ENCODE measurements at regions not wholly inside any gene's neighbourhood (a gene's known extent, or its start where the extent isn't known, plus 50 kb on each side); places are given as distances from the start of the nearest gene placed in this dataset.

- no peaks in the 10 kb centered on the region for H3K9me3 ChIP-seq
- H3K4me1 ChIP-seq, result peaks cover 34% of the 10 kb centered on the region
- H3K4me3 ChIP-seq (ENCODE audit: low read depth, low read length), result no peak overlapping the region
- no peaks in the 10 kb centered on the region for H3K36me3 ChIP-seq
- TF ChIP-seq CTCF (IDR thresholded peaks at IDR 0.05; ENCODE audit: low read depth, low read length), result no peak
- no peak for DNase-seq
- H3K27me3 ChIP-seq, result no peaks in the 10 kb centered on the region
Measured at GRCh38 chr5:125554355-125554754, 807.9 kb upstream of the ZNF608 start.

- H3K4me3 ChIP-seq (ENCODE audit: low read depth, low read length), result no peak overlapping the region
- no peaks in the 10 kb centered on the region for H3K9me3 ChIP-seq
- no peaks in the 10 kb centered on the region for H3K27me3 ChIP-seq
- no peak for TF ChIP-seq CTCF (IDR thresholded peaks at IDR 0.05; ENCODE audit: low read depth, low read length)
- no peaks in the 10 kb centered on the region for H3K36me3 ChIP-seq
- peaks cover 36% of the 10 kb centered on the region for H3K4me1 ChIP-seq
- DNase-seq, result no peak
Measured at GRCh38 chr5:125555591-125555990, 809.2 kb upstream of the ZNF608 start.

- no peak for TF ChIP-seq CTCF (IDR thresholded peaks at IDR 0.05; ENCODE audit: low read depth, low read length)
- no peak for DNase-seq
- Histone ChIP-seq H3K9me3 (no peaks in the 10 kb centered on the region), H3K4me3 (ENCODE audit: low read depth, low read length) (no peak overlapping the region), H3K36me3 (no peaks in the 10 kb centered on the region), H3K4me1 (peaks cover 37% of the 10 kb centered on the region), H3K27me3 (no peaks in the 10 kb centered on the region)
Measured at GRCh38 chr5:125558016-125558415, 811.6 kb upstream of the ZNF608 start.

GRCh38 chr5:125558466-125558865, 812.0 kb upstream of the ZNF608 start:
- H3K9me3 ChIP-seq, result no peaks in the 10 kb centered on the region
- H3K4me3 ChIP-seq (ENCODE audit: low read depth, low read length), result no peak overlapping the region
- DNase-seq, result no peak
- no peak for TF ChIP-seq CTCF (IDR thresholded peaks at IDR 0.05; ENCODE audit: low read depth, low read length)
- H3K4me1 ChIP-seq, result peaks cover 37% of the 10 kb centered on the region
- H3K27me3 ChIP-seq, result no peaks in the 10 kb centered on the region
- H3K36me3 ChIP-seq, result no peaks in the 10 kb centered on the region

- no peak for TF ChIP-seq CTCF (IDR thresholded peaks at IDR 0.05; ENCODE audit: low read depth, low read length)
- peak; percentile 70 for DNase-seq
- no peaks in the 10 kb centered on the region for H3K27me3 ChIP-seq
Measured at GRCh38 chr5:125559296-125559695, 812.9 kb upstream of the ZNF608 start.

GRCh38 chr5:125560476-125561225, 814.2 kb upstream of the ZNF608 start:
- no peak for TF ChIP-seq CTCF (IDR thresholded peaks at IDR 0.05; ENCODE audit: low read depth, low read length)
- no peaks in the 10 kb centered on the region for H3K9me3 ChIP-seq
- DNase-seq, result peak; percentile 32
- peaks cover 37% of the 10 kb centered on the region for H3K4me1 ChIP-seq
- H3K36me3 ChIP-seq, result no peaks in the 10 kb centered on the region
- H3K4me3 ChIP-seq (ENCODE audit: low read depth, low read length), result no peak overlapping the region
- no peaks in the 10 kb centered on the region for H3K27me3 ChIP-seq

More at GRCh38 chr5:125559296-125559695, 812.9 kb upstream of the ZNF608 start:
- H3K36me3 ChIP-seq, result no peaks in the 10 kb centered on the region
- H3K4me1 ChIP-seq, result peaks cover 41% of the 10 kb centered on the region
- no peak overlapping the region; the same call in 1 of the 2 replicates for H3K4me3 ChIP-seq (ENCODE audit: low read depth, low read length)
- H3K9me3 ChIP-seq, result no peaks in the 10 kb centered on the region
